SK-N-SH (cell line): ENCODE measurements at regions not wholly inside any gene's neighbourhood (a gene's known extent, or its start where the extent isn't known, plus 50 kb on each side); places are given as distances from the start of the nearest gene placed in this dataset.

ENCODE experiments used
- CTCF ChIA-PET: fragments of 300-600, 350-600 bp; formaldehyde crosslinking; extraction: SDS; loops from one replicate; lab custom pipeline; 2021; lab: Yijun Ruan, JAX
- POLR2A ChIA-PET: fragments of 350-600 bp; sonication (Branson Sonifier 250); formaldehyde crosslinking; extraction: SDS; loops from one replicate; lab custom pipeline; 2020; ENCODE audit warnings: antibody characterized with exemption, inconsistent platforms; lab: Yijun Ruan, JAX
- DNase-seq: peaks from one replicate; pipeline ENCODE4 v3.0.0; 2012
- H2AFZ ChIP-seq: fragments of 200-600 bp; sonication (generic); 2 replicates; pipeline ENCODE4 v1.8.1; 2016; ENCODE audit warnings: antibody characterized with exemption, mild to moderate bottlenecking, low read depth
- H3F3A ChIP-seq: fragments of 200-600 bp; sonication (generic); replicated peaks from 2 replicates; pipeline ENCODE3; 2016; ENCODE audit warnings: antibody characterized with exemption, mild to moderate bottlenecking; ENCODE audit not compliant: insufficient read depth
- H3K27ac ChIP-seq, 2 experiments: fragments of 200-500 bp in 1 of 2; fragments of 200-600 bp in 1 of 2; sonication (Bioruptor generic) in 1 of 2; sonication (generic), shearing (Covaris generic) in 1 of 2; 2 replicates each; pipeline versions ENCODE4 v1.5.1 to v1.6.1; 2014 to 2016; ENCODE audit warnings: low read depth in 2 of 2, inconsistent platforms in 1 of 2, low read length in 1 of 2, mild to moderate bottlenecking in 1 of 2, mixed read lengths in 1 of 2
- H3K27me3 ChIP-seq: fragments of 200-600 bp; sonication (generic), shearing (Covaris generic); 2 replicates; pipeline ENCODE4 v1.6.1; 2016; ENCODE audit warnings: mixed run types; ENCODE audit not compliant: insufficient read depth
- H3K36me3 ChIP-seq, 2 experiments: fragments of 200-500 bp in 1 of 2; fragments of 200-600 bp in 1 of 2; sonication (Bioruptor generic) in 1 of 2; sonication (generic) in 1 of 2; replicated peaks in 1 of 2; 2 replicates each; pipeline versions ENCODE3 to v1.5.1; 2014 to 2016; ENCODE audit warnings: low read length in 1 of 2, mild to moderate bottlenecking in 1 of 2; ENCODE audit not compliant: insufficient read depth in 2 of 2, control insufficient read depth in 1 of 2
- H3K4me1 ChIP-seq, 2 experiments: fragments of 200-500 bp in 1 of 2; fragments of 200-600 bp in 1 of 2; sonication (Bioruptor generic) in 1 of 2; sonication (generic), shearing (Covaris generic) in 1 of 2; 2 replicates each; pipeline versions ENCODE4 v1.5.1 to v1.6.1; 2014 to 2016; ENCODE audit warnings: low read depth in 1 of 2, low read length in 1 of 2, mixed run types in 1 of 2; ENCODE audit not compliant: insufficient read depth in 2 of 2, control insufficient read depth in 1 of 2
- H3K4me2 ChIP-seq: fragments of 200-600 bp; sonication (generic), shearing (Covaris generic); 2 replicates; pipeline ENCODE4 v1.6.1; 2017; ENCODE audit warnings: mixed run types
- H3K4me3 ChIP-seq, 2 experiments: fragments of 200-500 bp in 1 of 2; fragments of 200-600 bp in 1 of 2; sonication (Bioruptor generic) in 1 of 2; sonication (generic), shearing (Covaris generic) in 1 of 2; 2 replicates each; pipeline versions ENCODE4 v1.5.1 to v1.8.1; 2014 to 2016; ENCODE audit warnings: low read depth in 2 of 2, inconsistent platforms in 1 of 2, low read length in 1 of 2, mild to moderate bottlenecking in 1 of 2, mixed read lengths in 1 of 2, moderate library complexity in 1 of 2
- H3K79me2 ChIP-seq: fragments of 200-600 bp; sonication (generic); 2 replicates; pipeline ENCODE4 v1.8.1; 2017; ENCODE audit warnings: mild to moderate bottlenecking; ENCODE audit not compliant: insufficient read depth
- H3K9ac ChIP-seq: fragments of 200-600 bp; sonication (generic); 2 replicates; pipeline ENCODE4 v1.6.1; 2017; ENCODE audit warnings: mixed run types
- H3K9me2 ChIP-seq: fragments of 200-600 bp; sonication (generic); 2 replicates; pipeline ENCODE4 v1.6.1; 2017; ENCODE audit warnings: mixed run types
- H3K9me3 ChIP-seq: fragments of 200-600 bp; sonication (generic); 2 replicates; pipeline ENCODE4 v1.6.1; 2017; ENCODE audit warnings: mixed run types, mild to moderate bottlenecking, moderate library complexity
- H4K20me1 ChIP-seq: fragments of 200-600 bp; sonication (generic); 2 replicates; pipeline ENCODE4 v1.6.1; 2017; ENCODE audit warnings: mild to moderate bottlenecking, mixed run types; ENCODE audit not compliant: insufficient read depth
- CHD2 ChIP-seq: fragments of 150-350 bp; IDR thresholded peaks from 2 replicates; pipeline ENCODE4 v1.6.1; 2018; ENCODE audit warnings: low read length; ENCODE audit not compliant: partially characterized antibody
- ELF1 ChIP-seq: IDR thresholded peaks from 2 replicates; pipeline ENCODE4 v1.4.0; 2012
- EZH2phosphoT487 ChIP-seq: fragments of 200-600 bp; sonication (generic); IDR thresholded peaks from 2 replicates; pipeline ENCODE4 v1.6.1; 2017; ENCODE audit warnings: low read depth, mixed run types, mild to moderate bottlenecking, antibody characterized with exemption, moderate library complexity, borderline replicate concordance
- FOSL2 ChIP-seq: IDR thresholded peaks from 2 replicates; pipeline ENCODE4 v1.4.0; 2012; ENCODE audit warnings: low read depth, mild to moderate bottlenecking, moderate library complexity, borderline replicate concordance
- FOXJ3 ChIP-seq: sonication (generic); formaldehyde crosslinking; IDR thresholded peaks from 2 replicates; pipeline ENCODE4 v1.5.1; 2020; ENCODE audit warnings: mild to moderate bottlenecking, missing genetic modification reagents
- GABPA ChIP-seq: IDR thresholded peaks from 2 replicates; pipeline ENCODE4 v1.4.0; 2012; ENCODE audit warnings: low read depth, mild to moderate bottlenecking
- JUND ChIP-seq: IDR thresholded peaks from 2 replicates; pipeline ENCODE4 v1.4.0; 2012
- MEF2A ChIP-seq: IDR thresholded peaks from 2 replicates; pipeline ENCODE4 v1.4.0; 2012; ENCODE audit warnings: low read depth, borderline replicate concordance
- MXI1 ChIP-seq: IDR thresholded peaks from 2 replicates; pipeline ENCODE4 v1.6.1; 2012; ENCODE audit warnings: mild to moderate bottlenecking, low read depth, low read length, improper control_type of control experiment
- NFIC ChIP-seq: IDR thresholded peaks from 2 replicates; pipeline ENCODE4 v1.4.0; 2012; ENCODE audit warnings: borderline replicate concordance
- NRF1 ChIP-seq: IDR thresholded peaks from 2 replicates; pipeline ENCODE4 v1.6.1; 2012; ENCODE audit warnings: low read depth, mild to moderate bottlenecking, low read length
- POLR2AphosphoS5 ChIP-seq: IDR thresholded peaks from 2 replicates; pipeline ENCODE4 v1.6.1; 2012; ENCODE audit warnings: low read depth, low read length
- RAD21 ChIP-seq: IDR thresholded peaks from 2 replicates; pipeline ENCODE4 v1.6.1; 2012; ENCODE audit warnings: mild to moderate bottlenecking, low read length
- RCOR1 ChIP-seq: fragments of 150-350 bp; IDR thresholded peaks from 2 replicates; pipeline ENCODE4 v1.6.1; 2017; ENCODE audit warnings: antibody characterized with exemption, low read length
- SIN3A ChIP-seq: IDR thresholded peaks from 2 replicates; pipeline ENCODE4 v1.6.1; 2012; ENCODE audit warnings: low read depth, mild to moderate bottlenecking, low read length, moderate library complexity, borderline replicate concordance
- TCF12 ChIP-seq: IDR thresholded peaks from 2 replicates; pipeline ENCODE4 v1.4.0; 2012
- YY1 ChIP-seq: IDR thresholded peaks from 2 replicates; pipeline ENCODE4 v1.4.0; 2012; ENCODE audit warnings: low read depth, mild to moderate bottlenecking
- WGBS: methylation state at CpG from one replicate; pipeline ENCODE4 v1.1.6; 2017; ENCODE audit warnings: low lambda C conversion rate; 5-methylcytosine and 5-hydroxymethylcytosine counted together
- TF ChIP-seq, protein P1 (sequence below): IDR thresholded peaks from 2 replicates; pipeline ENCODE4 v1.4.0; 2012; ENCODE audit warnings: low read depth
- TF ChIP-seq, protein P2 (sequence below): fragments of 150-350 bp; IDR thresholded peaks from 2 replicates; pipeline ENCODE4 v1.6.1; 2016; ENCODE audit warnings: mild to moderate bottlenecking, low read depth, low read length
- TF ChIP-seq, protein P3 (sequence below): fragments of 200-600 bp; sonication (generic); IDR thresholded peaks from 2 replicates; pipeline ENCODE4 v1.6.1; 2017; ENCODE audit warnings: antibody characterized with exemption, mild to moderate bottlenecking, moderate library complexity
- TF ChIP-seq, protein P4 (sequence below): fragments of 150-350 bp; IDR thresholded peaks from 2 replicates; pipeline ENCODE4 v1.6.1; 2017; ENCODE audit warnings: antibody characterized with exemption, low read length, low read depth, borderline replicate concordance
- TF ChIP-seq, protein P5 (sequence below): IDR thresholded peaks from 2 replicates; pipeline ENCODE4 v1.4.0; 2012; ENCODE audit warnings: low read depth, borderline replicate concordance

DNA sequence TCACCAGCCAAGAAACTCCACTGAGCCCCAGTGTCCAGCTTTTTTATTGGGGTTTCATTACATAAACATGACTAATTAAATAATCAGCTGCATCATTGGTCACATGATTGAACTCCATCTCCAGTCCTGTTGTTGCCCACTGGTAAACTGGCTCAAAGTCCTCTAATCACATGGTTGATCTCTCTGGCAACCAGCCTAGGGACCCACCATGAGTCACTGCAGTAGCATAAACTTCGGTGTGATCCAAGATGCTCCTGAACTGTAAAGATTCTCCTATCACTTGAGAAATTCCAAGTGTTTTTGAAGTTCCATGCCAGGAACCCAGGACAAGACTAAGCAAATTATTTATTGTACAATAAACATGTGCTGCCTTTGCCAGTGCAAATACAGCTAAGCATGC lies 130.4 kb upstream of the AUTS2 start:
- WGBS = 53% methylated on average over 1 of the region's 1 CpG
- TF ChIP-seq, protein P1, sequence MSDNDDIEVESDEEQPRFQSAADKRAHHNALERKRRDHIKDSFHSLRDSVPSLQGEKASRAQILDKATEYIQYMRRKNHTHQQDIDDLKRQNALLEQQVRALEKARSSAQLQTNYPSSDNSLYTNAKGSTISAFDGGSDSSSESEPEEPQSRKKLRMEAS = no peak
- TF ChIP-seq ELF1 (no peak), FOXJ3 (CRISPR knock-in tag) (no peak), GABPA (no peak), MXI1 (no peak), NFIC (no peak), FOSL2 (no peak), EZH2phosphoT487 (no peak), RAD21 (no peak), CHD2 (no peak), NRF1 (no peak), RCOR1 (no peak), YY1 (no peak)
- TF ChIP-seq, protein P2, sequence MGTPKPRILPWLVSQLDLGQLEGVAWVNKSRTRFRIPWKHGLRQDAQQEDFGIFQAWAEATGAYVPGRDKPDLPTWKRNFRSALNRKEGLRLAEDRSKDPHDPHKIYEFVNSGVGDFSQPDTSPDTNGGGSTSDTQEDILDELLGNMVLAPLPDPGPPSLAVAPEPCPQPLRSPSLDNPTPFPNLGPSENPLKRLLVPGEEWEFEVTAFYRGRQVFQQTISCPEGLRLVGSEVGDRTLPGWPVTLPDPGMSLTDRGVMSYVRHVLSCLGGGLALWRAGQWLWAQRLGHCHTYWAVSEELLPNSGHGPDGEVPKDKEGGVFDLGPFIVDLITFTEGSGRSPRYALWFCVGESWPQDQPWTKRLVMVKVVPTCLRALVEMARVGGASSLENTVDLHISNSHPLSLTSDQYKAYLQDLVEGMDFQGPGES = no peak
- TF ChIP-seq, protein P3, sequence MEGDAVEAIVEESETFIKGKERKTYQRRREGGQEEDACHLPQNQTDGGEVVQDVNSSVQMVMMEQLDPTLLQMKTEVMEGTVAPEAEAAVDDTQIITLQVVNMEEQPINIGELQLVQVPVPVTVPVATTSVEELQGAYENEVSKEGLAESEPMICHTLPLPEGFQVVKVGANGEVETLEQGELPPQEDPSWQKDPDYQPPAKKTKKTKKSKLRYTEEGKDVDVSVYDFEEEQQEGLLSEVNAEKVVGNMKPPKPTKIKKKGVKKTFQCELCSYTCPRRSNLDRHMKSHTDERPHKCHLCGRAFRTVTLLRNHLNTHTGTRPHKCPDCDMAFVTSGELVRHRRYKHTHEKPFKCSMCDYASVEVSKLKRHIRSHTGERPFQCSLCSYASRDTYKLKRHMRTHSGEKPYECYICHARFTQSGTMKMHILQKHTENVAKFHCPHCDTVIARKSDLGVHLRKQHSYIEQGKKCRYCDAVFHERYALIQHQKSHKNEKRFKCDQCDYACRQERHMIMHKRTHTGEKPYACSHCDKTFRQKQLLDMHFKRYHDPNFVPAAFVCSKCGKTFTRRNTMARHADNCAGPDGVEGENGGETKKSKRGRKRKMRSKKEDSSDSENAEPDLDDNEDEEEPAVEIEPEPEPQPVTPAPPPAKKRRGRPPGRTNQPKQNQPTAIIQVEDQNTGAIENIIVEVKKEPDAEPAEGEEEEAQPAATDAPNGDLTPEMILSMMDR = no peak
- H3F3A ChIP-seq = no peaks in the 10 kb centered on the region
- ChIA-PET CTCF (interaction anchor here (0.6 to 0.9 kb wide), 2 partner anchors 11 to 1371 kb away, joined by 3 read pairs; no protein-coding TSS in a partner anchor), POLR2A (no interaction called here)
- H3K27me3 ChIP-seq = no peaks in the 10 kb centered on the region
- H2AFZ ChIP-seq = no peak overlapping the region
- no peak overlapping the region for H3K4me2 ChIP-seq
- H3K27ac ChIP-seq = no peak overlapping the region
- no peaks in the 10 kb centered on the region for H3K9me3 ChIP-seq
- H3K36me3 ChIP-seq = no peaks in the 10 kb centered on the region
- H3K9me2 ChIP-seq = no peaks in the 10 kb centered on the region
- no peaks in the 10 kb centered on the region for H3K79me2 ChIP-seq
- H3K4me3 ChIP-seq = no peak overlapping the region
- DNase-seq = no peak
- H3K9ac ChIP-seq = no peak overlapping the region
- H3K4me1 ChIP-seq = no peaks in the 10 kb centered on the region
- no peaks in the 10 kb centered on the region for H4K20me1 ChIP-seq

DNA sequence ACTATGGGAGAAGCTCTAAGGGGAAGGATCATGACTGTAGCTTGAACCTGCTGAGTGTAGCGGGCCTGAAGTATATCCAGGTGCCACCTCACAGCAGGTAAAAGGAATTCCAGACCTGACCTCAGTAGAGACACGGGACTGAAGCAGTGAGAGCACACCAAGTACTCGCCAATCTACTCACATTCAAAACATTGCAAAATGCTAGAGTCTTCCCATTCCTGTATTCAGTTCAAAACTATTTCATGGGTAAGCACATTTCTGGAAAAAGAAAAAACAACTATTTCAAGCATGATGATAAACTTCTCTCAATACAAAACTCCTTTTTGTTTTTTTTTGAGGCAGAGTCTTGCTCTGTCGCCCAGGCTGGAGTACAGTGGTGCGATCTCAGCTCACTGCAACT lies 121.9 kb upstream of the AUTS2 start:
- CTCF ChIA-PET = no interaction called here
- TF ChIP-seq, protein P4, sequence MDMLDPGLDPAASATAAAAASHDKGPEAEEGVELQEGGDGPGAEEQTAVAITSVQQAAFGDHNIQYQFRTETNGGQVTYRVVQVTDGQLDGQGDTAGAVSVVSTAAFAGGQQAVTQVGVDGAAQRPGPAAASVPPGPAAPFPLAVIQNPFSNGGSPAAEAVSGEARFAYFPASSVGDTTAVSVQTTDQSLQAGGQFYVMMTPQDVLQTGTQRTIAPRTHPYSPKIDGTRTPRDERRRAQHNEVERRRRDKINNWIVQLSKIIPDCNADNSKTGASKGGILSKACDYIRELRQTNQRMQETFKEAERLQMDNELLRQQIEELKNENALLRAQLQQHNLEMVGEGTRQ = no peak
- TF ChIP-seq MXI1 (no peak), SIN3A (no peak), TCF12 (no peak), POLR2AphosphoS5 (no peak), FOSL2 (no peak), JUND (no peak), NRF1 (no peak), MEF2A (no peak), EZH2phosphoT487 (no peak)
- TF ChIP-seq, protein P3 = no peak
- TF ChIP-seq, protein P5, sequence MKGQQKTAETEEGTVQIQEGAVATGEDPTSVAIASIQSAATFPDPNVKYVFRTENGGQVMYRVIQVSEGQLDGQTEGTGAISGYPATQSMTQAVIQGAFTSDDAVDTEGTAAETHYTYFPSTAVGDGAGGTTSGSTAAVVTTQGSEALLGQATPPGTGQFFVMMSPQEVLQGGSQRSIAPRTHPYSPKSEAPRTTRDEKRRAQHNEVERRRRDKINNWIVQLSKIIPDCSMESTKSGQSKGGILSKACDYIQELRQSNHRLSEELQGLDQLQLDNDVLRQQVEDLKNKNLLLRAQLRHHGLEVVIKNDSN = no peak

More for the DNA sequence above, 121.9 kb upstream of the AUTS2 start:
- no peak overlapping the region for H3K4me3 ChIP-seq
- H2AFZ ChIP-seq = no peak overlapping the region
- H3K4me2 ChIP-seq = no peak overlapping the region
- POLR2A ChIA-PET = no interaction called here
- no peak overlapping the region for H3K9ac ChIP-seq
- WGBS = 66% methylated on average over 5 of the region's 5 CpGs
- no peaks in the 10 kb centered on the region for H4K20me1 ChIP-seq
- no peaks in the 10 kb centered on the region for H3K27me3 ChIP-seq
- no peaks in the 10 kb centered on the region for H3K79me2 ChIP-seq
- no peak overlapping the region for H3K27ac ChIP-seq
- H3K4me1 ChIP-seq = no peaks in the 10 kb centered on the region
- no peak for DNase-seq
- no peaks in the 10 kb centered on the region for H3K9me2 ChIP-seq
- H3F3A ChIP-seq = no peaks in the 10 kb centered on the region
- H3K9me3 ChIP-seq = no peaks in the 10 kb centered on the region
- no peaks in the 10 kb centered on the region for H3K36me3 ChIP-seq
